PC-3 (cell line): ENCODE measurements at regions not wholly inside any gene's neighbourhood (a gene's known extent, or its start where the extent isn't known, plus 50 kb on each side); places are given as distances from the start of the nearest gene placed in this dataset.

ENCODE experiments used
- CTCF ChIP-seq: fragments of 300-600 bp; sonication (generic); conservative IDR thresholded peaks from 2 replicates; pipeline ENCODE4 v1.5.1; 2017; ENCODE audit warnings: antibody characterized with exemption, low read depth, mild to moderate bottlenecking, low read length
- EZH2 ChIP-seq: fragments of 300-600 bp; sonication (generic); IDR thresholded peaks from one replicate; pipeline ENCODE4 v1.6.1; 2017; ENCODE audit warnings: antibody characterized with exemption, mild to moderate bottlenecking, low read length; ENCODE audit not compliant: unreplicated experiment

DNA sequence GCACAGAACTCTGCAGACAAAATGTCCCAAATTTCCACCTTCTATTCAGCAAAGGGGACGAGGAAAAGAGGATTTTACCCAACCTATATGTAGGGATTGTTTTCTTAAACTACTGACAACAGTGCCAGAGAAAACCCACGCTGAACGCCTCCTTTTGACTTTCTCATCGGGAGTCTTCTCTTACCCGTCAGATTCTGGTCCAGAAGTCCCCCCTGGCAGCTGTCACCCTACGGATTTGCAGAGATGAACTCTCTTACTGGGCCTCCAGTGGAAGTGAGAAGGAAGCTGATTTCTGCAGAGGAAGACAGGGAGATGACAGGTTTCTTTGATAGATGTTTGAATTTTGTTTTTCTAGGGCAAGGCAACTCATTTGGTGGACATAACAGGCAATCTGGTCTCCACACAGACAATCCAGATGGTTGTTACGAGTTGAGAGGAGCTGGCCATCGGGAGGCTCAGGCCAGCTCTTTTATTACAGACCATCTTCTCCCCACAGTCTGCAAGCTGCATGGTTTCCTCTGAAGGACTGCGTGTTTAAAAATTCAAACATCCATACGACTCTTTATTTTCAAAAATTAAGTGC, 804.3 kb downstream of the RNF144A start:
- no peak for TF ChIP-seq CTCF
- no peak for TF ChIP-seq EZH2
